Hindlimb muscle (tissue), 1 donor: ENCODE measurements at regions not wholly inside any gene's neighbourhood (a gene's known extent, or its start where the extent isn't known, plus 50 kb on each side); places are given as distances from the start of the nearest gene placed in this dataset.

Source experiments
- DNase-seq: peaks from one replicate; pipeline ENCODE4 v3.0.0-alpha.2; 2013

- no peak for DNase-seq
Observed at GRCh38 chr3:16810593-16811367, 74.0 kb upstream of the PLCL2 start.

- DNase-seq, result no peak
Observed at GRCh38 chr3:16811950-16812349, 72.8 kb upstream of the PLCL2 start.

- DNase-seq, result no peak
Observed at GRCh38 chr3:16813336-16813735, 71.4 kb upstream of the PLCL2 start.

GRCh38 chr3:16816048-16816780 lies 68.5 kb upstream of the PLCL2 start:
- DNase-seq, result no peak

- DNase-seq, result no peak
Observed at GRCh38 chr3:16817197-16817596, 67.6 kb upstream of the PLCL2 start.

- no peak for DNase-seq
Observed at GRCh38 chr3:16818194-16818593, 66.6 kb upstream of the PLCL2 start.

- no peak for DNase-seq
Observed at GRCh38 chr3:16818945-16819344, 65.8 kb upstream of the PLCL2 start.

- no peak for DNase-seq
Observed at GRCh38 chr3:16820485-16820884, 64.3 kb upstream of the PLCL2 start.

- DNase-seq, result no peak
Observed at GRCh38 chr3:16821053-16821452, 63.7 kb upstream of the PLCL2 start.

- DNase-seq, result no peak
Observed at GRCh38 chr3:16824081-16824696, 60.6 kb upstream of the PLCL2 start.

GRCh38 chr3:16825617-16826204 lies 59.0 kb upstream of the PLCL2 start:
- no peak for DNase-seq

- DNase-seq, result no peak
Observed at GRCh38 chr3:16828815-16829214, 55.9 kb upstream of the PLCL2 start.

- DNase-seq, result no peak
Observed at GRCh38 chr3:16831846-16832245, 52.9 kb upstream of the PLCL2 start.

GRCh38 chr3:16834214-16834613 lies 50.5 kb upstream of the PLCL2 start:
- no peak for DNase-seq

GRCh38 chr3:16834753-16835152 lies 50.0 kb upstream of the PLCL2 start:
- no peak for DNase-seq
